IMR-90 (cell line): ENCODE measurements at regions not wholly inside any gene's neighbourhood (a gene's known extent, or its start where the extent isn't known, plus 50 kb on each side); places are given as distances from the start of the nearest gene placed in this dataset.
"Not testable (repeated sequence)": the region's sequence is repeated elsewhere in the genome, so short reads cannot be mapped to it uniquely, and the experiment has no call there.

Experiments
- BHLHE40 ChIP-seq: fragments of 150-350 bp; IDR thresholded peaks from 2 replicates; pipeline ENCODE4 v1.6.1; 2016; ENCODE audit warnings: mild to moderate bottlenecking, low read depth, low read length
- CEBPB ChIP-seq: IDR thresholded peaks from 2 replicates; pipeline ENCODE4 v1.6.1; 2012; ENCODE audit warnings: low read depth, low read length, improper control_type of control experiment
- FOS ChIP-seq: fragments of 150-350 bp; IDR thresholded peaks from 2 replicates; pipeline ENCODE4 v1.6.1; 2016; ENCODE audit warnings: low read depth, low read length
- MAFK ChIP-seq: IDR thresholded peaks from 2 replicates; pipeline ENCODE4 v1.6.1; 2012; ENCODE audit warnings: low read depth, low read length, improper control_type of control experiment
- MAZ ChIP-seq: IDR thresholded peaks from 2 replicates; pipeline ENCODE4 v1.6.1; 2012; ENCODE audit warnings: low read depth, mild to moderate bottlenecking, low read length, improper control_type of control experiment, moderate library complexity, borderline replicate concordance
- POLR2A ChIP-seq: IDR thresholded peaks from 2 replicates; pipeline ENCODE4 v1.6.1; 2012; ENCODE audit warnings: mild to moderate bottlenecking, low read depth, low read length
- RAD21 ChIP-seq: IDR thresholded peaks from 2 replicates; pipeline ENCODE4 v1.6.1; 2012; ENCODE audit warnings: low read length, improper control_type of control experiment
- RFX5 ChIP-seq: IDR thresholded peaks from 2 replicates; pipeline ENCODE4 v1.8.0; 2012; ENCODE audit warnings: low read depth, mild to moderate bottlenecking, low read length, moderate library complexity
- SMC3 ChIP-seq: fragments of 150-350 bp; IDR thresholded peaks from 2 replicates; pipeline ENCODE4 v1.6.1; 2016; ENCODE audit warnings: low read depth, mild to moderate bottlenecking, antibody characterized with exemption, low read length, moderate library complexity
- TF ChIP-seq, protein P1 (sequence below): conservative IDR thresholded peaks from 2 replicates; pipeline ENCODE4 v1.5.1; 2012; ENCODE audit warnings: mild to moderate bottlenecking, low read depth, low read length, improper control_type of control experiment
- TF ChIP-seq, protein P2 (sequence below): fragments of 150-350 bp; IDR thresholded peaks from 2 replicates; pipeline ENCODE4 v1.6.1; 2017; ENCODE audit warnings: mild to moderate bottlenecking, antibody characterized with exemption, low read length, low read depth

DNA sequence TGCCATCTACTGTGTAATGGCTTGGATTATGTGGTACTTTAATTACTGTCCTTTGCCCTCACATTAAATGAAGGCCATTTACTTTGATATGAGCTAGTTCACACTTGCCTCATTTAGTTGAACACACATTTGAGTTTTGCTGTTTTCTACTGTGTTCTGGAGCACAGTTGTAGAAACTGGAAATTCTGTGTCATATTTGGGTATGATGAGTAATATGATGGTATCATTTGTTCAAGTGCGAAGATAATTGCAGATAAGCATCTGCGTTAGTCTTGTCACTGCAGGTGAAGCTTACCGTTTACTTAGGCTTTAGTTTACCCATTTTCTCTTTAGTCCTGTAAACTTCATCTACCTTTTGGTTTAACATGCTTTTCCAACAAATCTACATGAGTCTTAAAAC is 183.9 kb downstream of the OR4M2 start:
- TF ChIP-seq SMC3, MAZ, MAFK, POLR2A, FOS, RFX5, RAD21, BHLHE40, CEBPB: not testable (repeated sequence)
- TF ChIP-seq, protein P1, sequence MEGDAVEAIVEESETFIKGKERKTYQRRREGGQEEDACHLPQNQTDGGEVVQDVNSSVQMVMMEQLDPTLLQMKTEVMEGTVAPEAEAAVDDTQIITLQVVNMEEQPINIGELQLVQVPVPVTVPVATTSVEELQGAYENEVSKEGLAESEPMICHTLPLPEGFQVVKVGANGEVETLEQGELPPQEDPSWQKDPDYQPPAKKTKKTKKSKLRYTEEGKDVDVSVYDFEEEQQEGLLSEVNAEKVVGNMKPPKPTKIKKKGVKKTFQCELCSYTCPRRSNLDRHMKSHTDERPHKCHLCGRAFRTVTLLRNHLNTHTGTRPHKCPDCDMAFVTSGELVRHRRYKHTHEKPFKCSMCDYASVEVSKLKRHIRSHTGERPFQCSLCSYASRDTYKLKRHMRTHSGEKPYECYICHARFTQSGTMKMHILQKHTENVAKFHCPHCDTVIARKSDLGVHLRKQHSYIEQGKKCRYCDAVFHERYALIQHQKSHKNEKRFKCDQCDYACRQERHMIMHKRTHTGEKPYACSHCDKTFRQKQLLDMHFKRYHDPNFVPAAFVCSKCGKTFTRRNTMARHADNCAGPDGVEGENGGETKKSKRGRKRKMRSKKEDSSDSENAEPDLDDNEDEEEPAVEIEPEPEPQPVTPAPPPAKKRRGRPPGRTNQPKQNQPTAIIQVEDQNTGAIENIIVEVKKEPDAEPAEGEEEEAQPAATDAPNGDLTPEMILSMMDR = not testable (repeated sequence)
- TF ChIP-seq, protein P2, sequence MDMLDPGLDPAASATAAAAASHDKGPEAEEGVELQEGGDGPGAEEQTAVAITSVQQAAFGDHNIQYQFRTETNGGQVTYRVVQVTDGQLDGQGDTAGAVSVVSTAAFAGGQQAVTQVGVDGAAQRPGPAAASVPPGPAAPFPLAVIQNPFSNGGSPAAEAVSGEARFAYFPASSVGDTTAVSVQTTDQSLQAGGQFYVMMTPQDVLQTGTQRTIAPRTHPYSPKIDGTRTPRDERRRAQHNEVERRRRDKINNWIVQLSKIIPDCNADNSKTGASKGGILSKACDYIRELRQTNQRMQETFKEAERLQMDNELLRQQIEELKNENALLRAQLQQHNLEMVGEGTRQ = not testable (repeated sequence)
